DND-41 (cell line): ENCODE measurements at regions not wholly inside any gene's neighbourhood (a gene's known extent, or its start where the extent isn't known, plus 50 kb on each side); places are given as distances from the start of the nearest gene placed in this dataset.
"Not testable (repeated sequence)": the region's sequence is repeated elsewhere in the genome, so short reads cannot be mapped to it uniquely, and the experiment has no call there.

Source experiments
- ATAC-seq: fragments of 200-7000 bp; cut with Tn5 transposase; 3 replicates; pipeline ENCODE4 v1.9.1; 2021; ENCODE audit warnings: low read depth; ENCODE audit not compliant: insufficient read depth
- DNase-seq: peaks from one replicate; pipeline ENCODE4 v3.0.0-alpha.2; 2020
- H2AFZ ChIP-seq: 2 replicates; pipeline ENCODE4 v1.6.0; 2012; ENCODE audit warnings: low read depth, low read length
- H3K27ac ChIP-seq: 2 replicates; pipeline ENCODE4 v1.5.1; 2012; ENCODE audit warnings: low read length, inconsistent platforms
- H3K27me3 ChIP-seq: fragments of 200-600 bp; sonication (generic); 2 replicates; pipeline ENCODE4 v1.6.0; 2012; ENCODE audit warnings: low read length, mild to moderate bottlenecking, inconsistent platforms; ENCODE audit not compliant: insufficient read depth, poor library complexity
- H3K36me3 ChIP-seq: 2 replicates; pipeline ENCODE4 v1.5.1; 2012; ENCODE audit warnings: low read length, inconsistent platforms; ENCODE audit not compliant: insufficient read depth
- H3K4me1 ChIP-seq: 2 replicates; pipeline ENCODE4 v1.5.1; 2012; ENCODE audit warnings: mild to moderate bottlenecking, low read length; ENCODE audit not compliant: insufficient read depth
- H3K4me2 ChIP-seq: 2 replicates; pipeline ENCODE4 v1.6.0; 2012; ENCODE audit warnings: mild to moderate bottlenecking, moderate library complexity, low read length, inconsistent platforms; ENCODE audit not compliant: insufficient read depth
- H3K4me3 ChIP-seq, 2 experiments: fragments of 200-600 bp in 1 of 2; shearing (Covaris generic) in 1 of 2; 2 replicates each; pipeline ENCODE4 v1.5.1; 2012 to 2016; ENCODE audit warnings: inconsistent platforms in 2 of 2, low read length in 2 of 2, mild to moderate bottlenecking in 2 of 2, low read depth in 1 of 2, moderate library complexity in 1 of 2
- H3K79me2 ChIP-seq: 2 replicates; pipeline ENCODE4 v1.6.0; 2012; ENCODE audit warnings: low read length, inconsistent platforms; ENCODE audit not compliant: insufficient read depth
- H3K9ac ChIP-seq: 2 replicates; pipeline ENCODE4 v1.6.0; 2012; ENCODE audit warnings: low read depth, mild to moderate bottlenecking, inconsistent platforms, low read length, moderate library complexity
- H3K9me3 ChIP-seq: 2 replicates; pipeline ENCODE4 v1.5.1; 2012; ENCODE audit warnings: low read length, moderate library complexity, mild to moderate bottlenecking, inconsistent platforms; ENCODE audit not compliant: insufficient read depth, severe bottlenecking
- H4K20me1 ChIP-seq: 2 replicates; pipeline ENCODE4 v1.6.0; 2012; ENCODE audit warnings: low read length; ENCODE audit not compliant: insufficient read depth
- EZH2 ChIP-seq: IDR thresholded peaks from 3 replicates; pipeline ENCODE4 v1.6.1; 2012; ENCODE audit warnings: borderline replicate concordance, low read depth, mild to moderate bottlenecking, moderate library complexity, low read length, inconsistent platforms; ENCODE audit not compliant: severe bottlenecking
- TF ChIP-seq, protein P1 (sequence below): IDR thresholded peaks from 2 replicates; pipeline ENCODE4 v1.5.1; 2012; ENCODE audit warnings: borderline replicate concordance, low read length, moderate library complexity, mild to moderate bottlenecking; ENCODE audit not compliant: poor library complexity, severe bottlenecking; ENCODE audit errors: extremely low read depth

- H3K27ac ChIP-seq: no peak overlapping the region
- H3K27me3 ChIP-seq: no peaks in the 10 kb centered on the region
- no peak overlapping the region for H3K4me2 ChIP-seq
- DNase-seq (no peak), ATAC-seq (no peak)
- H3K79me2 ChIP-seq: no peaks in the 10 kb centered on the region
- no peaks in the 10 kb centered on the region for H4K20me1 ChIP-seq
- no peak overlapping the region; the same call in 1 of the 2 replicates for H2AFZ ChIP-seq
- no peak overlapping the region for H3K4me3 ChIP-seq
- no peak for TF ChIP-seq EZH2
- TF ChIP-seq, protein P1, sequence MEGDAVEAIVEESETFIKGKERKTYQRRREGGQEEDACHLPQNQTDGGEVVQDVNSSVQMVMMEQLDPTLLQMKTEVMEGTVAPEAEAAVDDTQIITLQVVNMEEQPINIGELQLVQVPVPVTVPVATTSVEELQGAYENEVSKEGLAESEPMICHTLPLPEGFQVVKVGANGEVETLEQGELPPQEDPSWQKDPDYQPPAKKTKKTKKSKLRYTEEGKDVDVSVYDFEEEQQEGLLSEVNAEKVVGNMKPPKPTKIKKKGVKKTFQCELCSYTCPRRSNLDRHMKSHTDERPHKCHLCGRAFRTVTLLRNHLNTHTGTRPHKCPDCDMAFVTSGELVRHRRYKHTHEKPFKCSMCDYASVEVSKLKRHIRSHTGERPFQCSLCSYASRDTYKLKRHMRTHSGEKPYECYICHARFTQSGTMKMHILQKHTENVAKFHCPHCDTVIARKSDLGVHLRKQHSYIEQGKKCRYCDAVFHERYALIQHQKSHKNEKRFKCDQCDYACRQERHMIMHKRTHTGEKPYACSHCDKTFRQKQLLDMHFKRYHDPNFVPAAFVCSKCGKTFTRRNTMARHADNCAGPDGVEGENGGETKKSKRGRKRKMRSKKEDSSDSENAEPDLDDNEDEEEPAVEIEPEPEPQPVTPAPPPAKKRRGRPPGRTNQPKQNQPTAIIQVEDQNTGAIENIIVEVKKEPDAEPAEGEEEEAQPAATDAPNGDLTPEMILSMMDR: no peak
- H3K36me3 ChIP-seq: no peaks in the 10 kb centered on the region
- no peak overlapping the region for H3K9ac ChIP-seq
- no peaks in the 10 kb centered on the region for H3K4me1 ChIP-seq
- H3K9me3 ChIP-seq: no peaks in the 10 kb centered on the region
These were observed 983.0 kb upstream of the SLC39A10 start for GRCh38 chr2:194674043-194674442.

- no peak overlapping the region for H3K4me2 ChIP-seq
- ATAC-seq (no peak), DNase-seq (no peak)
- H3K27ac ChIP-seq: no peak overlapping the region
- TF ChIP-seq, protein P1: no peak
- TF ChIP-seq EZH2: no peak
- no peaks in the 10 kb centered on the region for H3K79me2 ChIP-seq
- no peaks in the 10 kb centered on the region for H3K27me3 ChIP-seq
- no peaks in the 10 kb centered on the region for H3K4me1 ChIP-seq
- no peak overlapping the region for H3K4me3 ChIP-seq
- H2AFZ ChIP-seq: no peak overlapping the region
- no peaks in the 10 kb centered on the region for H3K36me3 ChIP-seq
- H3K9ac ChIP-seq: no peak overlapping the region
- no peaks in the 10 kb centered on the region for H3K9me3 ChIP-seq
- H4K20me1 ChIP-seq: no peaks in the 10 kb centered on the region
These were observed 984.0 kb upstream of the SLC39A10 start for GRCh38 chr2:194672994-194673393.

GRCh38 chr2:194661431-194661830 lies 995.6 kb upstream of the SLC39A10 start:
- Histone ChIP-seq H3K9ac (no peak overlapping the region), H3K27me3 (no peaks in the 10 kb centered on the region), H2AFZ (peak overlapping the region; percentile 22; the same call in 1 of the 2 replicates), H3K4me3 (no peak overlapping the region), H3K4me2 (no peak overlapping the region), H3K4me1 (no peaks in the 10 kb centered on the region), H3K79me2 (no peaks in the 10 kb centered on the region), H3K36me3 (no peaks in the 10 kb centered on the region), H3K27ac (no peak overlapping the region), H3K9me3 (no peaks in the 10 kb centered on the region), H4K20me1 (no peaks in the 10 kb centered on the region)
- TF ChIP-seq, protein P1: no peak
- no peak for TF ChIP-seq EZH2
- DNase-seq (no peak), ATAC-seq (no peak)

DNA sequence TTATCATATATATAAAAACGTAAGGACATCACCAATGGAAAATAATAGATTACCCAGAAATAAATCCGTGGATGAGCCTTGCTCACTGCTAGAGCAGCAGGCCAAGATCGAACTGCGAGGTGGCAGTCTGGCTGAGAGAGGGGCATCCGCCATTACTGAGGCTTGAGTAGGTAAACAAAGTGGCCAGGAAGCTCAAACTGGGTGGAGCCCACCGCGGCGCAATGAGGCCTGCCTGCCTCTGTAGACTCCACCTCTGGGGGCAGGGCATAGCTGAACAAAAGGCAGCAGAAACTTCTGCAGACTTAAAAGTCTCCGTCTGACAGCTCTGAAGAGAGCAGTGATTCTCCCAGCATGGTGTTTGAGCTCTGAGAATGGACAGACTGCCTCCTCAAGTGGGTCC lies 1018.0 kb upstream of the SLC39A10 start:
- not testable (repeated sequence) for H3K27me3 ChIP-seq, H3K4me3 ChIP-seq, H3K36me3 ChIP-seq, H3K27ac ChIP-seq, H3K4me1 ChIP-seq, H3K79me2 ChIP-seq, DNase-seq, H3K9ac ChIP-seq, ATAC-seq, H2AFZ ChIP-seq, H3K4me2 ChIP-seq, H4K20me1 ChIP-seq, H3K9me3 ChIP-seq
